ENCODE measurements at regions not wholly inside any gene's neighbourhood (a gene's known extent, or its start where the extent isn't known, plus 50 kb on each side); places are given as distances from the start of the nearest gene placed in this dataset.
"Not testable (repeated sequence)": the region's sequence is repeated elsewhere in the genome, so short reads cannot be mapped to it uniquely, and the experiment has no call there.

- intact Hi-C loops (cut with micrococcal nuclease) = no loop called here
These were observed 372.8 kb upstream of the KLF4 start for GRCh38 chr9:107862323-107862722.

GRCh38 chr9:107861075-107861474, 371.5 kb upstream of the KLF4 start:
- intact Hi-C loops (cut with micrococcal nuclease) = no loop called here

GRCh38 chr9:107858260-107858659, 368.7 kb upstream of the KLF4 start:
- intact Hi-C loops (cut with micrococcal nuclease) = no loop called here

GRCh38 chr9:107856633-107857032, 367.1 kb upstream of the KLF4 start:
- intact Hi-C loops (cut with micrococcal nuclease) = no loop called here

GRCh38 chr9:107855164-107855563, 365.6 kb upstream of the KLF4 start:
- intact Hi-C loops (cut with micrococcal nuclease) = no loop called here

- intact Hi-C loops (cut with micrococcal nuclease) = no loop called here
These were observed 363.9 kb upstream of the KLF4 start for GRCh38 chr9:107853461-107853860.

GRCh38 chr9:107852891-107853290, 363.3 kb upstream of the KLF4 start:
- intact Hi-C loops (cut with micrococcal nuclease) = no loop called here

GRCh38 chr9:107850653-107851052, 361.1 kb upstream of the KLF4 start:
- intact Hi-C loops (cut with micrococcal nuclease) = no loop called here

GRCh38 chr9:107847978-107848964, 358.7 kb upstream of the KLF4 start:
- intact Hi-C loops (cut with micrococcal nuclease) = no loop called here

- intact Hi-C loops (cut with micrococcal nuclease) = no loop called here
These were observed 353.0 kb upstream of the KLF4 start for GRCh38 chr9:107842530-107842929.

GRCh38 chr9:107841076-107841475, 351.5 kb upstream of the KLF4 start:
- intact Hi-C loops (cut with micrococcal nuclease) = no loop called here

GRCh38 chr9:107839371-107839770, 349.8 kb upstream of the KLF4 start:
- intact Hi-C loops (cut with micrococcal nuclease) = no loop called here

GRCh38 chr9:107838766-107839165, 349.2 kb upstream of the KLF4 start:
- intact Hi-C loops (cut with micrococcal nuclease) = no loop called here

GRCh38 chr9:107836300-107836699, 346.7 kb upstream of the KLF4 start:
- intact Hi-C loops (cut with micrococcal nuclease) = no loop called here

- intact Hi-C loops (cut with micrococcal nuclease) = no loop called here
These were observed 343.7 kb upstream of the KLF4 start for GRCh38 chr9:107833295-107833694.

GRCh38 chr9:107832871-107833270, 343.3 kb upstream of the KLF4 start:
- intact Hi-C loops (cut with micrococcal nuclease) = no loop called here

- intact Hi-C loops (cut with micrococcal nuclease) = no loop called here
These were observed 340.9 kb upstream of the KLF4 start for GRCh38 chr9:107830479-107830878.

- intact Hi-C loops (cut with micrococcal nuclease) = no loop called here
These were observed 338.3 kb upstream of the KLF4 start for GRCh38 chr9:107827884-107828283.

- intact Hi-C loops (cut with micrococcal nuclease) = no loop called here
These were observed 337.7 kb upstream of the KLF4 start for GRCh38 chr9:107827304-107827703.

- intact Hi-C loops (cut with micrococcal nuclease) = not testable (repeated sequence)
These were observed 337.1 kb upstream of the KLF4 start for GRCh38 chr9:107826688-107826983.

- intact Hi-C loops (cut with micrococcal nuclease) = no loop called here
These were observed 335.0 kb upstream of the KLF4 start for GRCh38 chr9:107824556-107824955.

- intact Hi-C loops (cut with micrococcal nuclease) = no loop called here
These were observed 330.4 kb upstream of the KLF4 start for GRCh38 chr9:107819772-107820565.

GRCh38 chr9:107818503-107818829, 328.9 kb upstream of the KLF4 start:
- intact Hi-C loops (cut with micrococcal nuclease) = not testable (repeated sequence)

Data from T-helper 2 cell treated with Interferon-gamma antibody and Interleukin-4, amounts not matched to agents 100 ng/mL and 5 ng/mL, for 36 hours (primary cell).